Peyer's patch (tissue), 4 donors: ENCODE measurements at regions not wholly inside any gene's neighbourhood (a gene's known extent, or its start where the extent isn't known, plus 50 kb on each side); places are given as distances from the start of the nearest gene placed in this dataset.
"Not testable (repeated sequence)": the region's sequence is repeated elsewhere in the genome, so short reads cannot be mapped to it uniquely, and the experiment has no call there.

Experiments
- DNase-seq, 3 donors: peaks; one replicate each; pipeline ENCODE4 v3.0.0-alpha.2; 2017 to 2019
- H3K27ac ChIP-seq, 4 donors: fragments of 200-600 bp; sonication (generic); one replicate each; pipeline ENCODE4 v1.5.1; 2016 to 2019
- H3K27me3 ChIP-seq, 2 donors: fragments of 200-600 bp; sonication (generic); one replicate each; pipeline ENCODE4 v1.5.1; 2019
- H3K36me3 ChIP-seq, 3 donors: fragments of 200-600 bp; sonication (generic); one replicate each; pipeline ENCODE4 v1.5.1; 2016 to 2019
- H3K4me1 ChIP-seq, 4 donors: fragments of 200-600 bp; sonication (generic); one replicate each; pipeline ENCODE4 v1.5.1; 2016 to 2019
- H3K4me3 ChIP-seq, 4 donors: fragments of 200-600 bp; sonication (generic); 1 replicate in 3 of 4; 2 replicates in 1 of 4; pipeline ENCODE4 v1.5.1; 2016 to 2019; ENCODE audit warnings: mild to moderate bottlenecking in 1 of 4
- H3K9me3 ChIP-seq, 4 donors: fragments of 200-600 bp; sonication (generic); one replicate each; pipeline ENCODE4 v1.5.1; 2016 to 2019; ENCODE audit warnings: mild to moderate bottlenecking in 1 of 4
- POLR2A ChIP-seq, 2 donors: fragments of 450-650 bp; IDR thresholded peaks; one replicate each; pipeline ENCODE4 v1.5.1; 2017; ENCODE audit warnings: antibody characterized with exemption in 2 of 2, mild to moderate bottlenecking in 2 of 2, moderate library complexity in 2 of 2
- TF ChIP-seq, protein P1 (sequence below), 6 experiments: fragments of 450-650 bp in 4 of 6; fragments of 200-600 bp in 2 of 6; sonication (generic) in 1 of 6; IDR thresholded peaks; one replicate each; pipeline ENCODE4 v1.5.1; 2017 to 2019; ENCODE audit warnings: antibody characterized with exemption in 6 of 6, mild to moderate bottlenecking in 3 of 6, moderate library complexity in 1 of 6

GRCh38 chr20:43404878-43405277 is 52.8 kb upstream of the SRSF6 start:
- Histone ChIP-seq H3K4me3 (no peak overlapping the region), H3K27ac (no peak overlapping the region), H3K4me1 (no peaks in the 10 kb centered on the region), H3K9me3 (peaks cover 0 to 4% (median 0%) of the 10 kb centered on the region in 4 donors), H3K27me3 (no peaks in the 10 kb centered on the region), H3K36me3 (no peaks in the 10 kb centered on the region)
- TF ChIP-seq, protein P1, sequence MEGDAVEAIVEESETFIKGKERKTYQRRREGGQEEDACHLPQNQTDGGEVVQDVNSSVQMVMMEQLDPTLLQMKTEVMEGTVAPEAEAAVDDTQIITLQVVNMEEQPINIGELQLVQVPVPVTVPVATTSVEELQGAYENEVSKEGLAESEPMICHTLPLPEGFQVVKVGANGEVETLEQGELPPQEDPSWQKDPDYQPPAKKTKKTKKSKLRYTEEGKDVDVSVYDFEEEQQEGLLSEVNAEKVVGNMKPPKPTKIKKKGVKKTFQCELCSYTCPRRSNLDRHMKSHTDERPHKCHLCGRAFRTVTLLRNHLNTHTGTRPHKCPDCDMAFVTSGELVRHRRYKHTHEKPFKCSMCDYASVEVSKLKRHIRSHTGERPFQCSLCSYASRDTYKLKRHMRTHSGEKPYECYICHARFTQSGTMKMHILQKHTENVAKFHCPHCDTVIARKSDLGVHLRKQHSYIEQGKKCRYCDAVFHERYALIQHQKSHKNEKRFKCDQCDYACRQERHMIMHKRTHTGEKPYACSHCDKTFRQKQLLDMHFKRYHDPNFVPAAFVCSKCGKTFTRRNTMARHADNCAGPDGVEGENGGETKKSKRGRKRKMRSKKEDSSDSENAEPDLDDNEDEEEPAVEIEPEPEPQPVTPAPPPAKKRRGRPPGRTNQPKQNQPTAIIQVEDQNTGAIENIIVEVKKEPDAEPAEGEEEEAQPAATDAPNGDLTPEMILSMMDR (IDR thresholded peaks at IDR 0.05) = no peak
- no peak for TF ChIP-seq POLR2A (IDR thresholded peaks at IDR 0.05)
- no peak for DNase-seq

DNA sequence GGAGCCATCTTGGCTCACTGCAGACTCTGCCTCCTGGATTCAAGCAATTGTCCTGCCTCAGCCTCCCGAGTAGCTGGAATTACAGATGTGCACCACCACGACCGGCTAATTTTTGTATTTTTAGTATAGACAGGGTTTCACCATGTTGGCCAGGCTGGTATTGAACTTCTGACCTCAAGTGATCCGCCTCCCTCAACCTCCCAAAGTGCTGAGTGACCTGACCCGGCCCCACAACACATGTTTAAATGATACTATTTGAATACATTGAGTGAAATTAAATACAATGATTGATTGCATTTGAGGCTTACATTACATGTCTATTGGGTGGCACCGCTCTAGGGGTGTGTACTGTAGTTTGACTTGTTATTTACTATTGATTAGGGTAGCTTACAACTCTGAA is 56.8 kb upstream of the SRSF6 start:
- H3K4me1 ChIP-seq, H3K9me3 ChIP-seq, H3K27ac ChIP-seq, H3K27me3 ChIP-seq, H3K4me3 ChIP-seq, H3K36me3 ChIP-seq, DNase-seq: not testable (repeated sequence)

GRCh38 chr20:43398676-43399324 is 58.9 kb upstream of the SRSF6 start:
- no peaks in the 10 kb centered on the region for H3K27me3 ChIP-seq
- no peaks in the 10 kb centered on the region for H3K4me1 ChIP-seq
- TF ChIP-seq POLR2A (IDR thresholded peaks at IDR 0.05) = no peak
- TF ChIP-seq, protein P1 (IDR thresholded peaks at IDR 0.05) = no peak
- no peak for DNase-seq
- no peaks in the 10 kb centered on the region for H3K9me3 ChIP-seq
- no peak overlapping the region for H3K4me3 ChIP-seq
- no peaks in the 10 kb centered on the region for H3K36me3 ChIP-seq
- H3K27ac ChIP-seq = no peak overlapping the region

GRCh38 chr20:43397147-43397546 is 60.5 kb upstream of the SRSF6 start:
- Histone ChIP-seq H3K4me3 (no peak overlapping the region), H3K4me1 (no peaks in the 10 kb centered on the region), H3K27me3 (no peaks in the 10 kb centered on the region), H3K9me3 (no peaks in the 10 kb centered on the region), H3K27ac (no peak overlapping the region), H3K36me3 (no peaks in the 10 kb centered on the region)
- TF ChIP-seq, protein P1 (IDR thresholded peaks at IDR 0.05) = no peak
- no peak for TF ChIP-seq POLR2A (IDR thresholded peaks at IDR 0.05)
- no peak for DNase-seq

DNA sequence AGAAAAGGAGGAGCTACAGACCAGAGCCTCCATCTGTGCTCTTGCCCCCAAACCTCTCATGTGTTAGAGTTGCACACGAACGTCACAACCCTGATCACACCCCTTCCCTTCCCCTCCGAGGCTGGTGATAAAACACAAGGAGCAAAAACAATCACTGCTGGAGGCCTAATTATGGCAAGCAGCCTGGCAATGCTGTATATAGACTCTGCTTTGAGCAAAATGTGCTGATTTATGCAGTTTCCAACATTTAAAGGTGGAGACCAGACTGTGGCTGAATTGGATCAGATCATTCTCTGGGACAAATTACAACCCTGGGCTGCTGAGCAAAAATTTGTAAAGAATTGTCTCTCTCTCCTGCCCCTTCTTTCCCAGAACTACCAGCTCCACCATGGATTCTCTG is 64.6 kb upstream of the SRSF6 start:
- H3K9me3 ChIP-seq = no peaks in the 10 kb centered on the region
- TF ChIP-seq POLR2A (IDR thresholded peaks at IDR 0.05) = no peak
- TF ChIP-seq, protein P1 (IDR thresholded peaks at IDR 0.05) = no peak
- no peaks in the 10 kb centered on the region for H3K36me3 ChIP-seq
- no peak overlapping the region for H3K4me3 ChIP-seq
- no peak overlapping the region for H3K27ac ChIP-seq
- H3K27me3 ChIP-seq = no peaks in the 10 kb centered on the region
- DNase-seq = no peak
- no peaks in the 10 kb centered on the region for H3K4me1 ChIP-seq

DNA sequence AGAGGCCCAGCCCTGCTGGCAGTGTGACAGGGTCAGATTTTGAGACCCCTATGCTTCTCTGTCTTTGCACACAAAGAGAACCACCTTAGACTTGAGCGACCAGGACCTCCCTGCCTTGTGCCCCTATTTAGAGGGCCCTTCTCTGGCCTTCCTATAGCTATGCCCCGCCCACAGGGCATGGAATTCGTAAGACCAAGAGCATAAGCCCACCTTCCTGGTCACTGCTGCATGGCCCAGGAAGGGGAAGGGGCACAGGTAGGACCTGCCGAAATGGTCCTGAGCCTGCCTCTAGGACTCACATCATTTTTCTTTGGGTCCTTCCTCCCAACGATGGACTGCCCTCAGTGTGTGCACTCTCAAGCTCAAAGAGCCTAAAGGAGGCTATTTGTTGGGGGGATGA is 65.1 kb upstream of the SRSF6 start:
- Histone ChIP-seq H3K9me3 (no peaks in the 10 kb centered on the region), H3K4me1 (no peaks in the 10 kb centered on the region), H3K36me3 (no peaks in the 10 kb centered on the region), H3K27me3 (no peaks in the 10 kb centered on the region), H3K4me3 (no peak overlapping the region), H3K27ac (no peak overlapping the region)
- no peak for DNase-seq
- TF ChIP-seq, protein P1 (IDR thresholded peaks at IDR 0.05) = no peak
- TF ChIP-seq POLR2A (IDR thresholded peaks at IDR 0.05) = no peak
